RCC 7860 (cell line): ENCODE measurements at regions not wholly inside any gene's neighbourhood (a gene's known extent, or its start where the extent isn't known, plus 50 kb on each side); places are given as distances from the start of the nearest gene placed in this dataset.
"Not testable (repeated sequence)": the region's sequence is repeated elsewhere in the genome, so short reads cannot be mapped to it uniquely, and the experiment has no call there.

ENCODE experiments used
- DNase-seq: peaks from one replicate; pipeline ENCODE4 v3.0.0-alpha.2; 2015; ENCODE audit warnings: low spot score
- FAIRE-seq: peaks from 2 replicates; lab custom pipeline; 2012; peaks lifted over from hg19 to GRCh38; lab: Jason Lieb, UNC

GRCh38 chrX:150100261-150100660 is 162.0 kb upstream of the EOLA2 start:
- DNase-seq, result no peak

GRCh38 chrX:150118476-150118875 is 180.2 kb upstream of the EOLA2 start:
- no peak for FAIRE-seq
- DNase-seq, result no peak

More at GRCh38 chrX:150100261-150100660, 162.0 kb upstream of the EOLA2 start:
- FAIRE-seq, result no peak

GRCh38 chrX:150119323-150119722 is 181.0 kb upstream of the EOLA2 start:
- DNase-seq (no peak), FAIRE-seq (no peak)

- DNase-seq, FAIRE-seq: not testable (repeated sequence)
Measured at GRCh38 chrX:150125045-150125444, 186.8 kb upstream of the EOLA2 start.

GRCh38 chrX:150127216-150127615 is 188.9 kb upstream of the EOLA2 start:
- DNase-seq, result no peak
- FAIRE-seq, result no peak

- DNase-seq, result no peak
- FAIRE-seq, result no peak
Measured at GRCh38 chrX:150143721-150144440, 205.6 kb upstream of the EOLA2 start.

GRCh38 chrX:150146271-150146896 is 208.1 kb upstream of the EOLA2 start:
- DNase-seq (peak; percentile 9), FAIRE-seq (no peak)

- FAIRE-seq (no peak), DNase-seq (no peak)
Measured at GRCh38 chrX:150148749-150149672, 210.7 kb upstream of the EOLA2 start.

GRCh38 chrX:150150076-150150779 is 211.9 kb upstream of the EOLA2 start:
- FAIRE-seq (no peak), DNase-seq (no peak)

GRCh38 chrX:150150780-150151125 is 212.4 kb upstream of the MAMLD1 start:
- FAIRE-seq (no peak), DNase-seq (no peak)

- FAIRE-seq, result no peak
Measured at GRCh38 chrX:150152036-150152435, 211.1 kb upstream of the MAMLD1 start.

GRCh38 chrX:150152546-150152945 is 210.6 kb upstream of the MAMLD1 start:
- no peak for FAIRE-seq

More at GRCh38 chrX:150152036-150152435, 211.1 kb upstream of the MAMLD1 start:
- DNase-seq, result no peak

GRCh38 chrX:150155436-150156035 is 207.6 kb upstream of the MAMLD1 start:
- DNase-seq (peak; percentile 73), FAIRE-seq (peak; percentile 78)

More at GRCh38 chrX:150152546-150152945, 210.6 kb upstream of the MAMLD1 start:
- no peak for DNase-seq

GRCh38 chrX:150156615-150157014 is 206.5 kb upstream of the MAMLD1 start:
- FAIRE-seq, result no peak

GRCh38 chrX:150157291-150157690 is 205.8 kb upstream of the MAMLD1 start:
- DNase-seq (no peak), FAIRE-seq (no peak)

More at GRCh38 chrX:150156615-150157014, 206.5 kb upstream of the MAMLD1 start:
- DNase-seq, result no peak

GRCh38 chrX:150158554-150159332 is 204.4 kb upstream of the MAMLD1 start:
- DNase-seq, result no peak
- FAIRE-seq, result no peak

- FAIRE-seq (no peak), DNase-seq (no peak)
Measured at GRCh38 chrX:150159537-150159936, 203.6 kb upstream of the MAMLD1 start.

- FAIRE-seq (no peak), DNase-seq (no peak)
Measured at GRCh38 chrX:150160656-150161055, 202.5 kb upstream of the MAMLD1 start.

- FAIRE-seq (peak; percentile 63), DNase-seq (peak; percentile 7)
Measured at GRCh38 chrX:150161193-150161592, 201.9 kb upstream of the MAMLD1 start.
